Activated CD8-positive, alpha-beta T cell treated with anti-CD3 and anti-CD28 coated beads for 36 hours (primary cell): ENCODE measurements at regions not wholly inside any gene's neighbourhood (a gene's known extent, or its start where the extent isn't known, plus 50 kb on each side); places are given as distances from the start of the nearest gene placed in this dataset.
A peak's percentile ranks its signal among the peaks of the same experiment; 100 is the strongest.
"Not testable (repeated sequence)": the region's sequence is repeated elsewhere in the genome, so short reads cannot be mapped to it uniquely, and the experiment has no call there.

ENCODE experiments used
- ATAC-seq: fragments of 200-7000 bp; cut with Tn5 transposase; one replicate; pipeline ENCODE4 v1.10.0; 2021; ENCODE audit warnings: mild to moderate bottlenecking, moderate library complexity
- CTCF ChIA-PET: fragments of 350-600 bp; sonication (Branson Sonifier 250); formaldehyde crosslinking; loops from one replicate; lab custom pipeline; 2021; ENCODE audit warnings: antibody characterized with exemption; lab: Charles Lee
- POLR2A ChIA-PET: fragments of 350-600 bp; sonication (Branson Sonifier 250); formaldehyde crosslinking; loops from one replicate; lab custom pipeline; 2021; ENCODE audit warnings: antibody characterized with exemption; lab: Charles Lee
- DNase-seq: peaks from one replicate; pipeline ENCODE4 v3.0.0-alpha.2; 2020
- H3K27ac Mint-ChIP-seq: one replicate; pipeline ENCODE4 v1.8.0; 2021; ENCODE audit warnings: mild to moderate bottlenecking, mixed read lengths
- H3K27me3 Mint-ChIP-seq: one replicate; pipeline ENCODE4 v1.8.0; 2021; ENCODE audit warnings: mixed read lengths
- H3K36me3 Mint-ChIP-seq: one replicate; pipeline ENCODE4 v1.8.0; 2021; ENCODE audit warnings: low read depth, mixed read lengths
- H3K4me1 Mint-ChIP-seq: one replicate; pipeline ENCODE4 v1.8.0; 2021; ENCODE audit warnings: low read depth, mixed read lengths
- H3K4me3 Mint-ChIP-seq: one replicate; pipeline ENCODE4 v1.8.0; 2021; ENCODE audit warnings: mild to moderate bottlenecking, moderate library complexity, mixed read lengths
- H3K9me3 Mint-ChIP-seq: one replicate; pipeline ENCODE4 v1.8.0; 2021; ENCODE audit warnings: mixed read lengths
- intact Hi-C: fragments of 100-400 bp; cut with micrococcal nuclease; formaldehyde crosslinking; loops from one replicate; pipeline ENCODE4 v1.10.0; 2022

DNA sequence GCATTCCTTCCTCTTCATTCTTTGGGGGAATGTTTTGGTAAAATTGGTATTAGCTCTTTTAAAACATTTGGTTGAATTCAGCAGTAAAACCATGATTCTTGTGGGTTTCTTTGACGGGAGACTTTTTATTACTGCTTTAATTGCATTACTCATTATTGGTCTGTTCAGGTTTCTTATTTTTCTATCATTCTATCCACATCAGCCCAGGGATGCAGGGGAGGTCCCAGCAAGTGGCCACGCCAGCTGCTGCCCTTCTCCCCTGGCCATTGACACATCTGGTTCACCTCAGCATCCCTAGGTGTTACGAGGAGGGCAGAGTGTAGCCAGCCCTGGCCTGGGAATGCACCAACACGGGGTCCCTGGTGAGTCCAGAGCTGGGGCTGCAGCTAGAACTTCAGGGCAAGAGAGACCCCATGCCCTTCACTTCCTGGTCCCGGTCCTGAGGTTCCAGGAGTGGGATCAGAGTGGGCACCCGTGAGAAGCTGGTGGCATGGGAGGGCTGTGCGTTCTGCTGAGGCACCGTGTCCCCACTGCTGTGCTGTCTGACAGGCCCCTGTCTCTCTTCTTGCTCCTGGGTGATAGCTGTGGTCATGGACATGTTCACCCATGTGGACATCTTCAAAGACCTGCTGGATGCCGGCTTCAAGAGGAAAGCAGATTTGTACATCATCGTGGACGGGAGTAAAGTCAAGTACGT is 72.1 kb upstream of the THOC3 start:
- intact Hi-C loops, DNase-seq: not testable (repeated sequence)

DNA sequence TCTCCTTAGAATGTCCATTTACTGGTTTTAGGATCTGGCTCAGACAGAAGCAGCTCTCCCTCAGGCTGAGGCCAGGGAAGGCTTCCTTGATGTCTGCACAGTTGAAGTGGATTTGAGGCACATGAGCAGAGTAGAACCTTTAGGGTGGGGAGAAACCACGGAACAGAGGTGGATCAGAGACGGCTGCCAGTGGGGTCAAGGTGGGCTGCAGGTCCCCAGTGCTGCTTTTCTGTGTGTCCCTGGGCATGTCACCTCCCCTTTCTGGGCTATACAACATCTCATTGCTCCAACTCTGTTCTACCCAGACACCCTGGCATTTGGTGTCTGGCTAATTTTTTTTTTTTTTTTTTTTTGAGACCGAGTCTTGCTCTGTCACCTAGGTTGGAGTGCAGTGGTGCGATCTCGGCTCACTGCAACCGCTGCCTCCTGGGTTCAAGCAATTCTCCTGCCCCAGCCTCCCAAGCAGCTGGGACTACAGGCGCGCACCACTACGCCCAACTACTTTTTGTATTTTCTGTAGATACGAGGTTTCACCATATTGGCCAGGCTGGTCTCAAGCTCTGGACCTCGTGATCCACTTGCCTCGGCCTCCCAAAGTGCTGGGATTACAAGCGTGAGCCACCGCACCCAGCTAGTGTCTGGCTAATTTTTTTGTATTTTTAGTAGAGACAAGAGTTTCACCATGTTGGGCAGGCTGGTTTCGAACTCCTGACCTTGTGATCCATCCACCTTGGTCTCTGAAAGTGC is 73.3 kb upstream of the THOC3 start:
- H3K4me3 Mint-ChIP-seq, result peak overlapping the region; percentile 12
- CTCF ChIA-PET, H3K9me3 Mint-ChIP-seq, H3K36me3 Mint-ChIP-seq, DNase-seq, H3K27me3 Mint-ChIP-seq, POLR2A ChIA-PET, ATAC-seq, intact Hi-C loops: not testable (repeated sequence)
- peaks cover 18% of the 10 kb centered on the region for H3K4me1 Mint-ChIP-seq
- H3K27ac Mint-ChIP-seq, result peak overlapping the region; percentile 37

More for the DNA sequence above, 72.1 kb upstream of the THOC3 start:
- POLR2A ChIA-PET, H3K9me3 Mint-ChIP-seq, H3K4me3 Mint-ChIP-seq, H3K27ac Mint-ChIP-seq, H3K27me3 Mint-ChIP-seq, CTCF ChIA-PET, ATAC-seq, H3K36me3 Mint-ChIP-seq: not testable (repeated sequence)
- peaks cover 24% of the 10 kb centered on the region for H3K4me1 Mint-ChIP-seq

DNA sequence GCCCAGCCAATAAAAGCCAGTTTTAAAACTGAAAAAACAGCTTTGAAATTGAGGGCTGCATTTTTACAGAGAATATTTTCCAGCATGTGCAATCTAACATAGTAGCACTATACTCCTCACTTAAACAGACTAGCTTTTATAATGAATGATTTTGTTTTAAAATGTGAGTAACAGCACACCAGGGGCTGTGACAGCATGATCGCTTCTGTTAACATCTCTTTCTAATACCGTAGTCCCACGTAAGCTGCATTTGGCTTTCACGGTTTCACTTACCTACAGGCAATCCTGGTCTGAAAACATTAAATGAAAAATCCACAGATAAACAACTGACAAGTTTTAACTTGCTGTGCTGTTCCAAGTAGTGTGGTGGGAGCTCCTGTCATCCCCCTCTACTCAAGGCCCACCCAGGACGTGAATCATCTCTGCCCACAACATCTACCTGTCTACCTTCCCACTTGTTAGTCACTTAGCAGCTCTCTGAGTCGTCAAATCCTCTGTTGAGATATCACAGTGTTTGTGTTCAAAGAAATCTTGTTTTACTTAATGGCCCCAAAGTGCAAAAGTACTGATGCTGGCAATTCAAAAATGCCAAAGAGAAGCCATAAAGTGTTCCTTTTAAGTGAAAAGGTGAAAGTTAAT is 74.0 kb upstream of the THOC3 start:
- CTCF ChIA-PET, result not testable (repeated sequence)
- ATAC-seq, result peak; percentile 94
- peak overlapping the region; percentile 12 for H3K4me3 Mint-ChIP-seq

DNA sequence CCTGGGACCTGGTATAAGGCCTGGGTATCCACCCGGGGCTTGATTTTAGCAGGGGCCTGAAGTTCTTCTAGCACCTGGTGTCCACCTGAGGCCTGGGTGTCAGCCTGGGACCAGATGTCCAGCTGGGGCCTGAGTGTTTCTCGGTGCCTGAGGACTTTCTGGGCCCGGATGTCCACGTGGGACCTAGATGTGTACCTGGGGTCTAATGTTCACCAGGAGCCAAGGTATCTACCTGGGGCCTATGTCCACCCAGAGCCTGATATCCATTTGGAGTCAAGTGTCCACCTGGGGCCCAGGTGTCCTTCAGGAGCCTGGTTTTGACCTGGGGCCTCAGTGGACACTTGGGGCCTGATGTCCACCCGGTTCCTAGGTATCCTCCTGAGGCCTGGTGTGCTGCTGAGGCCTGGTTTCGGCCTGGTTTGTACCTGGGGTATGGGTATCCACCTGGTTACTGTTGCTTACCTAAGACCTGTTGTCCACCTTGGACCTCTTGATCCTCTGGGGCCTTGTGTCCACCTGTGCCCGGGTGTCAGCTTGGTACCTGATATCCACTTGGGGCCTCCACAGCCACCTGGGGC is 75.2 kb upstream of the THOC3 start:
- H3K4me1 Mint-ChIP-seq, result peaks cover 11% of the 10 kb centered on the region
- H3K36me3 Mint-ChIP-seq, CTCF ChIA-PET, H3K27me3 Mint-ChIP-seq, intact Hi-C loops, POLR2A ChIA-PET, H3K4me3 Mint-ChIP-seq, DNase-seq, H3K9me3 Mint-ChIP-seq, ATAC-seq, H3K27ac Mint-ChIP-seq: not testable (repeated sequence)

More for the DNA sequence above, 74.0 kb upstream of the THOC3 start:
- intact Hi-C loops, H3K36me3 Mint-ChIP-seq, POLR2A ChIA-PET, H3K9me3 Mint-ChIP-seq, H3K27me3 Mint-ChIP-seq: not testable (repeated sequence)
- DNase-seq, result peak; percentile 57
- H3K4me1 Mint-ChIP-seq, result peaks cover 15% of the 10 kb centered on the region
- peak overlapping the region; percentile 37 for H3K27ac Mint-ChIP-seq

DNA sequence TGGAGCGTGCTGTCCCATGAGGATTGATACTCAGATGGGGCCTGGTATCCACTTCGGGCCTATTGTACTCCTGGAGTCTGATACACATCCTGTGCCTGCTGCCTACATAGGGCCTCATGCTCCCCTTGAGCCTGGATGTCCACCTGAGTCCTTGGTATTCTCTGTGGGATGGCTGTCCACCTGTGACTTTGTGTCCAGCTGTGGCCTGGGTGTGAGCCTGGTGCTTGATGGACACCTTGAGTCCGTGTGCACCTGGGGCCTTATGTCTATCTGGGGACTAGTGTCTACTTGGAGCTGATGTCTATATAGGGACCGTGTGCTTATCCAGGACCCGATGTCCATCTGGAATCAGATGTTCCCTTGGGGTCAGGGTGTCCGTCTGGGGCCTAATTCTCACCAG is 75.9 kb upstream of the THOC3 start:
- peaks cover 13% of the 10 kb centered on the region for H3K4me1 Mint-ChIP-seq
- not testable (repeated sequence) for ATAC-seq

DNA sequence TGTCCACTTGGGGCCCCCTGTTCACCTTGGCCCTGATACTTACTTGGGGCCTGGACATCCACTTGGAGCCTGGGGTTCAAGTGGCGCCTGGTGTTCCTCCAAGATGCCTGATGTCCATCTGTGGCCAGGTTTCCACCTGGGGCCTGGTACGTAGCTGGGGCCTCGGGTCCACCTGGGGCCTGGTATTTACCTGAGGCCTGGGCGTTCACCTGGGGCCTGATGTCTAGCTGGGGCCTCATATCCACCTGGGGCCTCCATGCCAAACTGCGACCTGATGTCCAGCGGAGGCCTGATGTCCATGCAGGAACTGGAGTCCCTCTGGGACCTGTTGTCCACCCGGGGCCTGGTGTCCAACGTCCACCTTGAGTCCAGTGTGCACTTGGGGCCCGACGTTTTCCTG is 76.3 kb upstream of the THOC3 start:
- intact Hi-C loops, H3K27me3 Mint-ChIP-seq, H3K4me3 Mint-ChIP-seq, ATAC-seq, H3K27ac Mint-ChIP-seq, POLR2A ChIA-PET, H3K36me3 Mint-ChIP-seq, CTCF ChIA-PET, H3K9me3 Mint-ChIP-seq, DNase-seq: not testable (repeated sequence)
- H3K4me1 Mint-ChIP-seq, result peaks cover 12% of the 10 kb centered on the region

More for the DNA sequence above, 75.9 kb upstream of the THOC3 start:
- intact Hi-C loops, CTCF ChIA-PET, H3K9me3 Mint-ChIP-seq, DNase-seq, H3K36me3 Mint-ChIP-seq, H3K27ac Mint-ChIP-seq, POLR2A ChIA-PET, H3K27me3 Mint-ChIP-seq, H3K4me3 Mint-ChIP-seq: not testable (repeated sequence)

DNA sequence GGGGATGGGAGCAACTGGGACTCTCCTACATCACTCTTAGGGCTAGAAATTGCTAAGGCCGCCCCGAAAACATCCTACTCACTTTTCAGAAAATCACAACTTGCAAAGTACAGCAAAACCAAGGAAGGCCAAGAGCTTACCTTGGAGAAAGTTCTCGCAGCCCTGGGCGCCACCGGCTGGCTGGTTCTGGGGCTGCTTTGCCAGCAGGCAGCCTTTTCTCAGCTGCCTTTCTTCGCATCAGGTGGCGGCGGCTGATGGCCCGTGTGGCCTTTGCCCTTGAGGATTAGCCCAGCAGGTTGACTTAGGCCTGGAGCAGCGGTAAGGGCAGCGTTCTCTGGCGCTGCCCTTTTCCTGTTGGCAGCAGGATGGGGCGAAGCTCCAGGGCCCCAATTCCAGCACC is 77.3 kb upstream of the THOC3 start:
- not testable (repeated sequence) for H3K9me3 Mint-ChIP-seq, H3K27me3 Mint-ChIP-seq

DNA sequence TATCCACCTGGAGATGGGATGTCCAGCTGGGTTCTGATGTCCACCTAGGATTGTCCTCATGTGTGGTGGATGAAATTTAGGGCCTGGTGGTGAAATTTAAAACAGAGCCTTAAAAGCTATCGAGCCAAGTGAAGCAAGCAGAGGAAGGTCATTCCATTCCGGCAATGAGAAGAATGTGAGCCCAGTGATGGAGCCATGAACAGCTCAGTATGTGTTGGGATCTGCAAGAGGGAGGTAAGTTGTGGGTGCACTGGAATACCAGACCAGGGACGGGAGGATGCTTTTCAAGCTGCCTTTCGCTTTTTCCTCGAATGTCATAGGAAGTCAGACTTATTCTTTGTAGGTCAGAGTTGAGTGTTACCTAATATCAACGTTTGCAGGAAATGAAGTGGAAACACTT is 80.6 kb upstream of the THOC3 start:
- ATAC-seq, POLR2A ChIA-PET, DNase-seq: not testable (repeated sequence)

More for the DNA sequence above, 77.3 kb upstream of the THOC3 start:
- H3K27ac Mint-ChIP-seq, DNase-seq, H3K4me1 Mint-ChIP-seq, H3K4me3 Mint-ChIP-seq, intact Hi-C loops, ATAC-seq, H3K36me3 Mint-ChIP-seq, CTCF ChIA-PET, POLR2A ChIA-PET: not testable (repeated sequence)

DNA sequence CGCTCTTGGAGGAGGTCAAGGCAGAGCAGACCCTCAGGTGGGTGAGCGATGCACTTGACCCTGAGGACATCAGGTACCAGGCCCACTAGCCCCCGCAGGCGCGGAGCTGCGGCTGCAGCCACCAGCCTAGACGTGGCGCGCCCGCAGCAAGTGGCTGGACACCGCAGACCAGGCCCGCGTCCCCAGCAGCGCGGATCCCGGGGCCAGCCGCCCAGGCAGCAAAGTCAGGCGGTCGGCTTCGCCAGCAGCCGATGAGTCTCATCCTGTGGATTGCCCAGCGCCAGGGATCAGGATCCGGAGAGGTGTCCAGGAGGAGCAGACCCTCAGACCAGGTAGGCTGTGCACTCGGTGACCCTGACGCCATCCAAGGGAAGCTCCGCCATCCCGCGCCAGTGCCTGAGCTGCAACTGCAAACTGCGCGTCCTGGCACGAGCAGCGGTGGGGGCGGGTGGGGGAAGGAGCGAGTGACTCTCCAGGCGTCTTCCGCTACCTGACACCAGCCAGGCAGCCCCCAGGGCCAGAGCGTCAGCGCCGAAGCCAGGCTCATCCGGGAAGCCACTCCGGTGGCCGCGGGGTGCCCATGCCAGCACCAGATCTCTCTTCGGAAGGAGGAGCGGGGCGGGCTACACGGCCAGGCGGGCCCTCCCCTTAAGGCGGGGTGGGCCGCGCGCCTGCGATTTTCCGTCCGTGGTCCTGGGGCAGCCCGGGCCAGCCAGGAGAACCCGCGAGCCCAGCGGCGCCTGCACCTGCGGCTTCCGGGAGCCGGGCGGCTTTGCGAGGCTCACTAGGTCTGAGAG is 92.6 kb upstream of the THOC3 start:
- not testable (repeated sequence) for H3K9me3 Mint-ChIP-seq

More for the DNA sequence above, 80.6 kb upstream of the THOC3 start:
- H3K9me3 Mint-ChIP-seq, H3K27ac Mint-ChIP-seq, H3K36me3 Mint-ChIP-seq, intact Hi-C loops, H3K4me1 Mint-ChIP-seq, H3K27me3 Mint-ChIP-seq, CTCF ChIA-PET, H3K4me3 Mint-ChIP-seq: not testable (repeated sequence)

DNA sequence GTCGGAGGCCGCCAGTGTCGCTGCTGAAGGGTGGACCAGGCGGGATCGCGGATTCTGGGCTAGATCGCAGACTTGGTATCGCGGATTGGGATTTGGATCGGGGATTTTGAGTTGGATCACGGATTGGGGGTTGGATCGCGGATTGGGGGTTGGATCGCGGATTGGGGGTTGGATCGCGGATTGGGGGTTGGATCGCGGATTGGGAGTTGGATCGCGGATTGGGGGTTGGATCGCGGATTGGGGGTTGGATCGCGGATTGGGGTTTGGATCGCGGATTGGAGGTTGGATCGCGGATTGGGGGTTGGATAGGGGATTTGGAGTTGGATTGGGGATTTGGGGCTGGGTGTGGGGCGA is 93.1 kb upstream of the THOC3 start:
- DNase-seq, H3K4me1 Mint-ChIP-seq, CTCF ChIA-PET, H3K9me3 Mint-ChIP-seq, H3K27ac Mint-ChIP-seq, H3K36me3 Mint-ChIP-seq, ATAC-seq, intact Hi-C loops, POLR2A ChIA-PET, H3K27me3 Mint-ChIP-seq: not testable (repeated sequence)
- peak overlapping the region; percentile 21 for H3K4me3 Mint-ChIP-seq

More for the DNA sequence above, 92.6 kb upstream of the THOC3 start:
- H3K27ac Mint-ChIP-seq, POLR2A ChIA-PET, DNase-seq, intact Hi-C loops, H3K36me3 Mint-ChIP-seq, H3K4me1 Mint-ChIP-seq, H3K27me3 Mint-ChIP-seq, CTCF ChIA-PET: not testable (repeated sequence)
- ATAC-seq, result peak; percentile 99
- H3K4me3 Mint-ChIP-seq, result peak overlapping the region; percentile 21

DNA sequence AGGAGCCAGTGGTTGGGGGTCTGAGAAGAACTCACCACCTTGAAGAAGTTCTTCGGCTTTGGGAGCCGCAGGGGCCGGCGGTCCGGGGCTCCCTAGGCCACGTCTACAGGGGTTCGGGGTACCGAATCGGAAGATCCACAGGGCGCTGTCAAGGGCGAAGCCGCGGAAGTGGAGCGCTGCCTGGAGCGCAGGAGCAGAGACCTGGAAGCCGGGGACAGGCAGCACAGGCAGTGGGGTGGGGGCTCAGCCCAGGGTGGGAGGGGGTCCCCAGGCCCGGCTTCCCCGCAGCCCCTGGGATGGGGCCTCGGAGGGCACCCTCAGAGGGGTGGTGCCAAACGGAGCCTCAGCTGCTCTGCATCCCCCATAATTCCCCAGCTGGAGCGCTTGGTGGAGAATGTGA is 93.5 kb upstream of the THOC3 start:
- H3K36me3 Mint-ChIP-seq, DNase-seq, H3K4me1 Mint-ChIP-seq, H3K27me3 Mint-ChIP-seq, H3K27ac Mint-ChIP-seq, POLR2A ChIA-PET, CTCF ChIA-PET, intact Hi-C loops, H3K9me3 Mint-ChIP-seq, ATAC-seq: not testable (repeated sequence)
- peak overlapping the region; percentile 21 for H3K4me3 Mint-ChIP-seq
